H1 (cell line): ENCODE measurements at regions not wholly inside any gene's neighbourhood (a gene's known extent, or its start where the extent isn't known, plus 50 kb on each side); places are given as distances from the start of the nearest gene placed in this dataset.

Source experiments
- CTCF ChIA-PET: fragments of 300-600 bp; sonication (Branson Sonifier 250); formaldehyde crosslinking; loops from one replicate; lab custom pipeline; 2021; ENCODE audit not compliant: partially characterized antibody; lab: Charles Lee
- POLR2A ChIA-PET: fragments of 300-600 bp; sonication (Branson Sonifier 250); formaldehyde crosslinking; loops from one replicate; lab custom pipeline; 2021; ENCODE audit warnings: inconsistent platforms; ENCODE audit not compliant: partially characterized antibody; lab: Charles Lee
- DNase-seq, 2 experiments: peaks; one replicate each; pipeline versions ENCODE4 v3.0.0 to v3.0.0-alpha.2; 2010 to 2022; ENCODE audit warnings: low spot score in 2 of 2, low read depth in 1 of 2, mixed read lengths in 1 of 2
- FAIRE-seq: peaks from 2 replicates; lab custom pipeline; 2011; peaks lifted over from hg19 to GRCh38; lab: Jason Lieb, UNC
- H2AFZ ChIP-seq: 2 replicates; pipeline ENCODE4 v1.8.1; 2012; ENCODE audit warnings: low read length, inconsistent platforms
- H2AK5ac ChIP-seq: 2 replicates; pipeline ENCODE4 v1.6.1; 2013; ENCODE audit warnings: low read depth, low read length
- H2BK120ac ChIP-seq: replicated peaks from 2 replicates; pipeline ENCODE3; 2013; ENCODE audit warnings: low read depth, low read length, inconsistent platforms
- H2BK12ac ChIP-seq: 2 replicates; pipeline ENCODE4 v1.6.1; 2013; ENCODE audit warnings: low read depth, low read length
- H2BK15ac ChIP-seq: 2 replicates; pipeline ENCODE4 v1.6.1; 2013; ENCODE audit warnings: low read length
- H2BK20ac ChIP-seq: 2 replicates; pipeline ENCODE4 v1.6.1; 2013; ENCODE audit warnings: low read length
- H2BK5ac ChIP-seq: 2 replicates; pipeline ENCODE4 v1.6.1; 2013; ENCODE audit warnings: low read depth, low read length
- H3K14ac ChIP-seq: 2 replicates; pipeline ENCODE4 v1.6.1; 2013; ENCODE audit warnings: inconsistent platforms; ENCODE audit not compliant: insufficient read length
- H3K18ac ChIP-seq: 2 replicates; pipeline ENCODE4 v1.6.1; 2013; ENCODE audit warnings: low read length; ENCODE audit errors: extremely low read depth
- H3K23ac ChIP-seq: 2 replicates; pipeline ENCODE4 v1.6.1; 2013; ENCODE audit warnings: inconsistent platforms; ENCODE audit not compliant: insufficient read length
- H3K23me2 ChIP-seq: 2 replicates; pipeline ENCODE4 v1.6.1; 2013; ENCODE audit warnings: low read depth, low read length
- H3K27ac ChIP-seq: 2 replicates; pipeline ENCODE4 v1.6.1; 2011; ENCODE audit warnings: low read depth, low read length, inconsistent platforms
- H3K27me3 ChIP-seq, 4 experiments: replicated peaks in 1 of 4; 1 replicate in 1 of 4; 2 replicates in 3 of 4; pipeline versions ENCODE4 v1.6.1 to v1.8.1; 2011 to 2013; ENCODE audit warnings: low read length in 3 of 4, mild to moderate bottlenecking in 3 of 4, inconsistent platforms in 2 of 4, mixed read lengths in 2 of 4, moderate library complexity in 1 of 4; ENCODE audit not compliant: control insufficient read depth in 3 of 4, insufficient read depth in 3 of 4; ENCODE audit errors: extremely low read depth in 1 of 4
- H3K36me3 ChIP-seq, 4 experiments: 2 replicates each; pipeline versions ENCODE4 v1.6.1 to v1.8.1; 2011 to 2013; ENCODE audit warnings: mild to moderate bottlenecking in 4 of 4, low read length in 3 of 4, moderate library complexity in 2 of 4, control low read depth in 1 of 4, inconsistent platforms in 1 of 4; ENCODE audit not compliant: insufficient read depth in 4 of 4, control insufficient read depth in 2 of 4
- H3K4ac ChIP-seq: replicated peaks from 2 replicates; pipeline ENCODE3; 2013; ENCODE audit warnings: low read length, low read depth, mixed read lengths, inconsistent platforms; ENCODE audit not compliant: insufficient read length
- H3K4me1 ChIP-seq, 4 experiments: replicated peaks in 1 of 4; 1 replicate in 1 of 4; 2 replicates in 3 of 4; pipeline versions ENCODE4 v1.6.1 to v1.8.1; 2011 to 2013; ENCODE audit warnings: low read length in 3 of 4, inconsistent platforms in 2 of 4, mixed read lengths in 1 of 4; ENCODE audit not compliant: insufficient read depth in 4 of 4, control insufficient read depth in 3 of 4
- H3K4me2 ChIP-seq, 2 experiments: 2 replicates each; pipeline versions ENCODE4 v1.6.1 to v1.8.1; 2011 to 2013; ENCODE audit warnings: low read depth in 2 of 2, low read length in 2 of 2, control low read depth in 1 of 2, inconsistent platforms in 1 of 2, mild to moderate bottlenecking in 1 of 2; ENCODE audit not compliant: insufficient read depth in 1 of 2
- H3K4me3 ChIP-seq, 4 experiments: fragments of 200-600, 300-600 bp in 1 of 4; sonication (generic), shearing (Covaris generic), sonication (Bioruptor Twin) in 1 of 4; 2 replicates each; pipeline versions ENCODE4 v1.5.1 to v1.8.1; 2011 to 2016; ENCODE audit warnings: low read length in 4 of 4, low read depth in 3 of 4, control low read depth in 2 of 4, inconsistent platforms in 2 of 4, mild to moderate bottlenecking in 2 of 4, mixed read lengths in 1 of 4, moderate library complexity in 1 of 4; ENCODE audit not compliant: insufficient read depth in 2 of 4; ENCODE audit errors: extremely low read depth in 1 of 4
- H3K56ac ChIP-seq: replicated peaks from 2 replicates; pipeline ENCODE3; 2013; ENCODE audit warnings: low read depth, mild to moderate bottlenecking, mixed read lengths, low read length, inconsistent platforms; ENCODE audit not compliant: insufficient read length
- H3K79me1 ChIP-seq: 2 replicates; pipeline ENCODE4 v1.6.1; 2013; ENCODE audit warnings: low read depth, low read length, control low read depth
- H3K79me2 ChIP-seq, 2 experiments: 2 replicates each; pipeline versions ENCODE4 v1.6.1 to v1.8.1; 2012 to 2013; ENCODE audit warnings: low read length in 2 of 2, mild to moderate bottlenecking in 2 of 2, inconsistent platforms in 1 of 2; ENCODE audit not compliant: insufficient read depth in 2 of 2, control insufficient read depth in 1 of 2
- H3K9ac ChIP-seq, 4 experiments: replicated peaks in 1 of 4; 1 replicate in 1 of 4; 2 replicates in 3 of 4; pipeline versions ENCODE4 v1.6.1 to v1.8.1; 2011 to 2013; ENCODE audit warnings: low read depth in 3 of 4, low read length in 3 of 4, control low read depth in 2 of 4, mild to moderate bottlenecking in 2 of 4, moderate library complexity in 2 of 4, inconsistent platforms in 1 of 4; ENCODE audit errors: extremely low read depth in 1 of 4
- H3K9me3 ChIP-seq, 2 experiments: 2 replicates each; pipeline versions ENCODE4 v1.6.1 to v1.8.1; 2012 to 2013; ENCODE audit warnings: mild to moderate bottlenecking in 2 of 2, moderate library complexity in 2 of 2, control low read depth in 1 of 2, inconsistent platforms in 1 of 2, low read depth in 1 of 2, low read length in 1 of 2, mixed read lengths in 1 of 2; ENCODE audit not compliant: insufficient read depth in 2 of 2
- H4K20me1 ChIP-seq, 2 experiments: replicated peaks in 1 of 2; 2 replicates each; pipeline versions ENCODE3 to v1.8.1; 2011 to 2013; ENCODE audit warnings: inconsistent platforms in 2 of 2, low read length in 2 of 2, mild to moderate bottlenecking in 1 of 2; ENCODE audit not compliant: insufficient read depth in 2 of 2, control insufficient read depth in 1 of 2
- H4K5ac ChIP-seq: 2 replicates; pipeline ENCODE4 v1.6.1; 2013; ENCODE audit warnings: low read length, low read depth, mixed read lengths, inconsistent platforms; ENCODE audit not compliant: insufficient read length
- H4K8ac ChIP-seq: 2 replicates; pipeline ENCODE4 v1.8.0; 2013; ENCODE audit warnings: mild to moderate bottlenecking, moderate library complexity, low read length, inconsistent platforms; ENCODE audit not compliant: insufficient read depth; ENCODE audit errors: extremely low read depth
- H4K91ac ChIP-seq: replicated peaks from 2 replicates; pipeline ENCODE3; 2013; ENCODE audit warnings: low read length, mixed read lengths, inconsistent platforms; ENCODE audit not compliant: insufficient read length
- CBX5 ChIP-seq: fragments of 300-800, 300-1000 bp; sonication (generic); IDR thresholded peaks from 2 replicates; pipeline ENCODE4 v1.7.1; 2016; ENCODE audit warnings: antibody characterized with exemption, low read length, low read depth
- EP300 ChIP-seq, 2 experiments: IDR thresholded peaks; 1 replicate in 1 of 2; 2 replicates in 1 of 2; pipeline ENCODE4 v1.6.1; 2011 to 2012; ENCODE audit warnings: low read depth in 2 of 2, low read length in 2 of 2, mild to moderate bottlenecking in 2 of 2, borderline replicate concordance in 1 of 2, inconsistent platforms in 1 of 2, moderate library complexity in 1 of 2
- RAD21 ChIP-seq, 2 experiments: IDR thresholded peaks in 1 of 2; conservative IDR thresholded peaks in 1 of 2; 2 replicates each; pipeline ENCODE4 v1.6.1; 2011; ENCODE audit warnings: low read depth in 2 of 2, low read length in 2 of 2, improper control_type of control experiment in 1 of 2, inconsistent platforms in 1 of 2, mild to moderate bottlenecking in 1 of 2, moderate library complexity in 1 of 2
- TEAD4 ChIP-seq: IDR thresholded peaks from 2 replicates; pipeline ENCODE4 v1.6.1; 2012; ENCODE audit warnings: low read depth, low read length, inconsistent platforms, mixed read lengths
- WGBS, 2 experiments: shearing (Covaris generic) in 1 of 2; methylation state at CpG; one replicate each; pipeline versions ENCODE4 v1.1.6 to v1.1.7; 2013 to 2015; ENCODE audit warnings: low lambda C conversion rate in 2 of 2, mixed read lengths in 2 of 2, inconsistent platforms in 1 of 2, low coverage in 1 of 2, missing lambda C conversion rate in 1 of 2; ENCODE audit not compliant: insufficient replicate concordance in 2 of 2, insufficient coverage in 1 of 2, insufficient read length in 1 of 2; ENCODE audit errors: extremely low coverage in 1 of 2, missing lambda C conversion rate in 1 of 2; 5-methylcytosine and 5-hydroxymethylcytosine counted together
- TF ChIP-seq, protein P1 (sequence below), 3 experiments: IDR thresholded peaks; 1 replicate in 2 of 3; 2 replicates in 1 of 3; pipeline versions ENCODE4 v1.5.1 to v1.6.1; 2011; ENCODE audit warnings: low read length in 3 of 3, mild to moderate bottlenecking in 3 of 3, inconsistent platforms in 2 of 3, low read depth in 1 of 3, moderate library complexity in 1 of 3; ENCODE audit not compliant: insufficient read depth in 1 of 3; ENCODE audit errors: control extremely low read depth in 1 of 3

GRCh38 chr16:62190426-62190825 is 154.2 kb upstream of the CDH8 start:
- 15% methylated on average over 2 of the region's 2 CpGs; no CpG with 5 or more reads in 1 of the 2 experiments for WGBS, 2 experiments
- FAIRE-seq (peak; percentile 63), DNase-seq (no peak)
- Histone ChIP-seq H3K18ac (no peak overlapping the region), H3K4me2 (no peak overlapping the region), H4K5ac (no peak overlapping the region), H3K4ac (no peak overlapping the region), H3K36me3 (no peaks in the 10 kb centered on the region), H2BK5ac (no peak overlapping the region), H3K9ac (no peak overlapping the region), H3K23me2 (no peaks in the 10 kb centered on the region), H4K20me1 (no peaks in the 10 kb centered on the region), H2AFZ (no peak overlapping the region), H3K4me3 (no peak overlapping the region), H2BK12ac (no peak overlapping the region), H3K9me3 (no peaks in the 10 kb centered on the region), H3K79me1 (no peaks in the 10 kb centered on the region), H2BK120ac (no peak overlapping the region), H4K91ac (no peak overlapping the region), H3K23ac (no peak overlapping the region), H3K4me1 (no peaks in the 10 kb centered on the region), H2BK20ac (no peak overlapping the region), H2AK5ac (no peak overlapping the region), H3K14ac (no peak overlapping the region), H3K56ac (no peak overlapping the region), H3K27me3 (no peaks in the 10 kb centered on the region), H3K27ac (no peak overlapping the region), H2BK15ac (no peak overlapping the region), H4K8ac (no peak overlapping the region), H3K79me2 (no peaks in the 10 kb centered on the region)
- TF ChIP-seq RAD21 (IDR thresholded peaks at IDR 0.05 in 1 of 2, conservative IDR thresholded peaks at IDR 0.05 in 1 of 2; ENCODE audit: low read depth in 2 of 2, low read length in 2 of 2) (peak; percentile 82), TEAD4 (peak; percentile 34; the same call in 1 of the 2 replicates), EP300 (IDR thresholded peaks at IDR 0.05; ENCODE audit: borderline replicate concordance in 1 of 2, low read depth in 2 of 2, low read length in 2 of 2) (no peak), CBX5 (no peak)
- TF ChIP-seq, protein P1, sequence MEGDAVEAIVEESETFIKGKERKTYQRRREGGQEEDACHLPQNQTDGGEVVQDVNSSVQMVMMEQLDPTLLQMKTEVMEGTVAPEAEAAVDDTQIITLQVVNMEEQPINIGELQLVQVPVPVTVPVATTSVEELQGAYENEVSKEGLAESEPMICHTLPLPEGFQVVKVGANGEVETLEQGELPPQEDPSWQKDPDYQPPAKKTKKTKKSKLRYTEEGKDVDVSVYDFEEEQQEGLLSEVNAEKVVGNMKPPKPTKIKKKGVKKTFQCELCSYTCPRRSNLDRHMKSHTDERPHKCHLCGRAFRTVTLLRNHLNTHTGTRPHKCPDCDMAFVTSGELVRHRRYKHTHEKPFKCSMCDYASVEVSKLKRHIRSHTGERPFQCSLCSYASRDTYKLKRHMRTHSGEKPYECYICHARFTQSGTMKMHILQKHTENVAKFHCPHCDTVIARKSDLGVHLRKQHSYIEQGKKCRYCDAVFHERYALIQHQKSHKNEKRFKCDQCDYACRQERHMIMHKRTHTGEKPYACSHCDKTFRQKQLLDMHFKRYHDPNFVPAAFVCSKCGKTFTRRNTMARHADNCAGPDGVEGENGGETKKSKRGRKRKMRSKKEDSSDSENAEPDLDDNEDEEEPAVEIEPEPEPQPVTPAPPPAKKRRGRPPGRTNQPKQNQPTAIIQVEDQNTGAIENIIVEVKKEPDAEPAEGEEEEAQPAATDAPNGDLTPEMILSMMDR (IDR thresholded peaks at IDR 0.05; ENCODE audit: control extremely low read depth in 1 of 3, insufficient read depth in 1 of 3, low read depth in 1 of 3, low read length in 3 of 3), result peak in 2 of 3 experiments; percentile 74 to 76; a peak in 3 of 4 replicates
- POLR2A ChIA-PET, result no interaction called here
- CTCF ChIA-PET, result interaction anchor here (0.6 to 5.0 kb wide), 28 partner anchors 9 to 1213 kb away, joined by 3 to 71 read pairs (median 4); no protein-coding TSS in a partner anchor
